A673 (cell line): ENCODE measurements at regions not wholly inside any gene's neighbourhood (a gene's known extent, or its start where the extent isn't known, plus 50 kb on each side); places are given as distances from the start of the nearest gene placed in this dataset.

Source experiments
- BruUV-seq: library from RNA; stranded (reverse); fragments of 400-500 nt; replicated peaks from 2 replicates; lab custom pipeline; 2021; lab: Mats Ljungman, UMichigan
- CTCF ChIA-PET: fragments of 300-600 bp; sonication (Branson Sonifier 250); formaldehyde crosslinking; loops from one replicate; lab custom pipeline; 2022; ENCODE audit warnings: antibody characterized with exemption; lab: Charles Lee
- POLR2A ChIA-PET: fragments of 300-600 bp; sonication (Branson Sonifier 250); formaldehyde crosslinking; loops from one replicate; lab custom pipeline; 2022; ENCODE audit warnings: antibody characterized with exemption; ENCODE audit not compliant: low non-redundant PET; lab: Charles Lee
- DNase-seq: peaks from one replicate; pipeline ENCODE4 v3.0.0-alpha.2; 2015; ENCODE audit warnings: low spot score
- H3K27ac ChIP-seq: fragments of 200-600 bp; sonication (generic); 2 replicates; pipeline ENCODE4 v1.5.1; 2016; ENCODE audit warnings: mixed run types, low read depth, mild to moderate bottlenecking, mixed read lengths, antibody characterized with exemption, low read length; ENCODE audit not compliant: poor library complexity, severe bottlenecking
- H3K27me3 ChIP-seq: fragments of 200-600 bp; sonication (generic); replicated peaks from 2 replicates; pipeline ENCODE4 v1.6.1; 2017; ENCODE audit warnings: mixed run types, low read depth, mild to moderate bottlenecking, mixed read lengths, antibody characterized with exemption, low read length; ENCODE audit not compliant: insufficient read depth, poor library complexity
- H3K36me3 ChIP-seq: fragments of 200-600 bp; sonication (generic); 2 replicates; pipeline ENCODE4 v1.6.1; 2016; ENCODE audit warnings: mixed run types, mild to moderate bottlenecking, mixed read lengths, antibody characterized with exemption, low read length; ENCODE audit not compliant: insufficient read depth, poor library complexity, severe bottlenecking
- H3K4me1 ChIP-seq: fragments of 200-600 bp; sonication (generic); 2 replicates; pipeline ENCODE4 v1.6.1; 2017; ENCODE audit warnings: mixed run types, mild to moderate bottlenecking, mixed read lengths, antibody characterized with exemption, low read length; ENCODE audit not compliant: insufficient read depth, poor library complexity, severe bottlenecking
- H3K4me3 ChIP-seq: fragments of 200-600 bp; sonication (generic); 2 replicates; pipeline ENCODE4 v1.5.1; 2016; ENCODE audit warnings: low read depth, mixed run types, mild to moderate bottlenecking, mixed read lengths, low read length; ENCODE audit not compliant: poor library complexity, severe bottlenecking
- H3K9me3 ChIP-seq: fragments of 200-600 bp; sonication (generic); 2 replicates; pipeline ENCODE4 v1.6.1; 2016; ENCODE audit warnings: mixed run types, low read depth, mild to moderate bottlenecking, mixed read lengths, antibody characterized with exemption, low read length; ENCODE audit not compliant: poor library complexity, severe bottlenecking
- CTCF ChIP-seq: fragments of 300-800, 200-600 bp; sonication (generic); conservative IDR thresholded peaks from 2 replicates; pipeline ENCODE4 v1.5.1; 2017; ENCODE audit warnings: low read depth, mild to moderate bottlenecking, antibody characterized with exemption, low read length, moderate library complexity, mixed read lengths
- EZH2 ChIP-seq: fragments of 200-600 bp; sonication (generic); IDR thresholded peaks from 2 replicates; pipeline ENCODE4 v1.6.1; 2017; ENCODE audit warnings: borderline replicate concordance, low read depth, mild to moderate bottlenecking, mixed read lengths, antibody characterized with exemption, low read length; ENCODE audit not compliant: poor library complexity, severe bottlenecking
- intact Hi-C: fragments of 100-400 bp; cut with micrococcal nuclease; formaldehyde crosslinking; loops from one replicate; pipeline ENCODE4 v1.10.0; 2022; ENCODE audit not compliant: unreplicated experiment

GRCh38 chr2:16308816-16309215 lies 356.8 kb downstream of the CYRIA start:
- H3K9me3 ChIP-seq = no peaks in the 10 kb centered on the region
- POLR2A ChIA-PET = no interaction called here
- no peaks in the 10 kb centered on the region for H3K36me3 ChIP-seq
- CTCF ChIA-PET = no interaction called here
- BruUV-seq = no TSS peak
- TF ChIP-seq CTCF = no peak
- TF ChIP-seq EZH2 = no peak
- peaks cover 25% of the 10 kb centered on the region for H3K27me3 ChIP-seq
- no peak overlapping the region for H3K4me3 ChIP-seq
- DNase-seq = no peak
- no peak overlapping the region for H3K27ac ChIP-seq
- no peaks in the 10 kb centered on the region for H3K4me1 ChIP-seq
- intact Hi-C loops = no loop called here

GRCh38 chr2:16304876-16305590 lies 360.6 kb downstream of the CYRIA start:
- intact Hi-C loops = no loop called here
- Histone ChIP-seq H3K4me3 (no peak overlapping the region), H3K4me1 (no peaks in the 10 kb centered on the region), H3K27ac (no peak overlapping the region), H3K9me3 (no peaks in the 10 kb centered on the region), H3K36me3 (no peaks in the 10 kb centered on the region), H3K27me3 (peaks cover 32% of the 10 kb centered on the region)
- ChIA-PET CTCF (no interaction called here), POLR2A (no interaction called here)
- DNase-seq = no peak
- TF ChIP-seq CTCF = no peak
- BruUV-seq = no TSS peak

GRCh38 chr2:16303761-16304160 lies 361.9 kb downstream of the CYRIA start:
- intact Hi-C loops = no loop called here
- no peak overlapping the region for H3K4me3 ChIP-seq
- no peak for TF ChIP-seq EZH2
- H3K9me3 ChIP-seq = no peaks in the 10 kb centered on the region
- POLR2A ChIA-PET = no interaction called here
- no peak for DNase-seq
- CTCF ChIA-PET = no interaction called here
- H3K27me3 ChIP-seq = peaks cover 33% of the 10 kb centered on the region
- no peaks in the 10 kb centered on the region for H3K36me3 ChIP-seq
- no peaks in the 10 kb centered on the region for H3K4me1 ChIP-seq
- no peak overlapping the region for H3K27ac ChIP-seq
- no TSS peak for BruUV-seq

- Histone ChIP-seq H3K4me1 (no peaks in the 10 kb centered on the region), H3K9me3 (no peaks in the 10 kb centered on the region), H3K27ac (no peak overlapping the region), H3K4me3 (peak overlapping the region; percentile 20), H3K27me3 (peaks cover 33% of the 10 kb centered on the region), H3K36me3 (no peaks in the 10 kb centered on the region)
- TF ChIP-seq EZH2 (no peak), CTCF (no peak)
- intact Hi-C loops = no loop called here
- ChIA-PET CTCF (no interaction called here), POLR2A (no interaction called here)
- no peak for DNase-seq
- no TSS peak for BruUV-seq
Observed at GRCh38 chr2:16303273-16303577, 362.4 kb downstream of the CYRIA start.
